ENCODE measurements at regions not wholly inside any gene's neighbourhood (a gene's known extent, or its start where the extent isn't known, plus 50 kb on each side); places are given as distances from the start of the nearest gene placed in this dataset.

GRCh38 chrY:8202837-8203236, 1134.4 kb upstream of the TSPY4 start:
- FAIRE-seq (no peak), DNase-seq (ENCODE audit: low read depth) (no peak)
- no peak overlapping the region for H3K4me3 ChIP-seq (ENCODE audit: low read depth, low read length)
- no peaks in the 10 kb centered on the region for H3K27me3 ChIP-seq (ENCODE audit: control insufficient read depth, insufficient read depth, low read length)
- no peak for TF ChIP-seq CTCF (IDR thresholded peaks at IDR 0.05; ENCODE audit: insufficient read depth, low read length, severe bottlenecking)
- H3K36me3 ChIP-seq (ENCODE audit: control insufficient read depth, insufficient read depth, low read length): no peaks in the 10 kb centered on the region

- DNase-seq (ENCODE audit: low read depth) (no peak), FAIRE-seq (no peak)
- Histone ChIP-seq H3K27me3 (ENCODE audit: control insufficient read depth, insufficient read depth, low read length) (no peaks in the 10 kb centered on the region), H3K36me3 (ENCODE audit: control insufficient read depth, insufficient read depth, low read length) (no peaks in the 10 kb centered on the region), H3K4me3 (ENCODE audit: low read depth, low read length) (no peak overlapping the region)
- TF ChIP-seq CTCF (IDR thresholded peaks at IDR 0.05; ENCODE audit: insufficient read depth, low read length, severe bottlenecking): no peak
These were observed 1096.1 kb upstream of the TSPY4 start for GRCh38 chrY:8241144-8241543.

DNA sequence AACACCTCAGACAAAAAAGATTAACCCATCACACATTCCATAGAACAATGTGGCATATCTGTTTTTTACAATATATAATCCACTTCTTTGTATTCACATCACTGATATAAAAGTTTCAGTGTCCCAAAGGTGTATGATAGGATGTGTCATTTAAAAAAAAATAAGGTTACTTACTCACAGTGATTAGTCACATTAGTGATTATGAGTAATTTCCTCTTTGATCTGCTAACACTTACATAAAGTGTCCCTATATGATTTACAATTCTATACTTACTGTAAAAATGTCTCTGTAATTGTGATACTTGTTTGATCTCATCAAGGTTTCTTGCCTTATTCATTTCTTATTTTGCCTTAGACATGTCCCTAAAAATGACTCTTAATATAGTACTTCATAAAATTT, 1063.5 kb upstream of the TSPY4 start:
- H3K4me3 ChIP-seq (ENCODE audit: low read depth, low read length): no peak overlapping the region
- DNase-seq (ENCODE audit: low read depth): peak; percentile 72
- FAIRE-seq: no peak
- H3K27me3 ChIP-seq (ENCODE audit: control insufficient read depth, insufficient read depth, low read length): no peaks in the 10 kb centered on the region
- no peak for TF ChIP-seq CTCF (IDR thresholded peaks at IDR 0.05; ENCODE audit: insufficient read depth, low read length, severe bottlenecking)
- no peaks in the 10 kb centered on the region for H3K36me3 ChIP-seq (ENCODE audit: control insufficient read depth, insufficient read depth, low read length)

GRCh38 chrY:8305021-8305420, 1032.2 kb upstream of the TSPY4 start:
- Histone ChIP-seq H3K27me3 (ENCODE audit: control insufficient read depth, insufficient read depth, low read length) (no peaks in the 10 kb centered on the region), H3K36me3 (ENCODE audit: control insufficient read depth, insufficient read depth, low read length) (no peaks in the 10 kb centered on the region), H3K4me3 (ENCODE audit: low read depth, low read length) (no peak overlapping the region)
- TF ChIP-seq CTCF (IDR thresholded peaks at IDR 0.05; ENCODE audit: insufficient read depth, low read length, severe bottlenecking): no peak
- DNase-seq (ENCODE audit: low read depth) (no peak), FAIRE-seq (no peak)

GRCh38 chrY:8324113-8324512, 1013.2 kb upstream of the TSPY4 start:
- Histone ChIP-seq H3K36me3 (ENCODE audit: control insufficient read depth, insufficient read depth, low read length) (no peaks in the 10 kb centered on the region), H3K4me3 (ENCODE audit: low read depth, low read length) (no peak overlapping the region), H3K27me3 (ENCODE audit: control insufficient read depth, insufficient read depth, low read length) (no peaks in the 10 kb centered on the region)
- DNase-seq (ENCODE audit: low read depth) (peak; percentile 25), FAIRE-seq (no peak)
- no peak for TF ChIP-seq CTCF (IDR thresholded peaks at IDR 0.05; ENCODE audit: insufficient read depth, low read length, severe bottlenecking)

GRCh38 chrY:8326944-8327343, 1010.3 kb upstream of the TSPY4 start:
- DNase-seq (ENCODE audit: low read depth) (no peak), FAIRE-seq (no peak)
- no peaks in the 10 kb centered on the region for H3K36me3 ChIP-seq (ENCODE audit: control insufficient read depth, insufficient read depth, low read length)
- no peak for TF ChIP-seq CTCF (IDR thresholded peaks at IDR 0.05; ENCODE audit: insufficient read depth, low read length, severe bottlenecking)
- H3K4me3 ChIP-seq (ENCODE audit: low read depth, low read length): no peak overlapping the region
- no peaks in the 10 kb centered on the region for H3K27me3 ChIP-seq (ENCODE audit: control insufficient read depth, insufficient read depth, low read length)

Data from bronchial epithelial cell (primary cell).